PC-9 (cell line): ENCODE measurements at regions not wholly inside any gene's neighbourhood (a gene's known extent, or its start where the extent isn't known, plus 50 kb on each side); places are given as distances from the start of the nearest gene placed in this dataset.

Source experiments
- BruUV-seq: library from RNA; stranded (reverse); fragments of 400-500 nt; replicated peaks from 2 replicates; lab custom pipeline; 2021; lab: Mats Ljungman, UMichigan
- CTCF ChIA-PET: fragments of 300-600 bp; sonication (Branson Sonifier 250); formaldehyde crosslinking; loops from one replicate; lab custom pipeline; 2022; ENCODE audit warnings: antibody characterized with exemption; lab: Charles Lee
- POLR2A ChIA-PET: fragments of 300-600 bp; sonication (Branson Sonifier 250); formaldehyde crosslinking; loops from one replicate; lab custom pipeline; 2022; ENCODE audit warnings: antibody characterized with exemption; ENCODE audit not compliant: unreplicated experiment; lab: Charles Lee
- DNase-seq, 2 experiments: peaks; one replicate each; pipeline versions ENCODE4 v3.0.0 to v3.0.0-alpha.2; 2015 to 2022; ENCODE audit warnings: mixed read lengths in 1 of 2
- H2AFZ ChIP-seq: fragments of 200-600 bp; sonication (generic); 2 replicates; pipeline ENCODE4 v1.8.1; 2017; ENCODE audit warnings: antibody characterized with exemption
- H3F3A ChIP-seq: fragments of 200-600 bp; sonication (generic); 2 replicates; pipeline ENCODE4 v1.8.1; 2017; ENCODE audit warnings: antibody characterized with exemption, mild to moderate bottlenecking, low read depth; ENCODE audit not compliant: insufficient read depth
- H3K27ac ChIP-seq: fragments of 200-600 bp; sonication (generic); 2 replicates; pipeline ENCODE4 v1.6.1; 2016; ENCODE audit warnings: mixed run types
- H3K27me3 ChIP-seq: fragments of 200-600 bp; sonication (generic); 2 replicates; pipeline ENCODE4 v1.6.1; 2016; ENCODE audit warnings: low read depth, mixed run types; ENCODE audit not compliant: insufficient read depth
- H3K36me3 ChIP-seq: fragments of 200-600 bp; sonication (generic); 2 replicates; pipeline ENCODE4 v1.6.1; 2016; ENCODE audit warnings: low read depth, mixed run types
- H3K4me1 ChIP-seq: fragments of 200-600 bp; sonication (generic); replicated peaks from 2 replicates; pipeline ENCODE4 v1.6.1; 2016; ENCODE audit warnings: mixed run types; ENCODE audit not compliant: insufficient read depth
- H3K4me2 ChIP-seq: fragments of 200-600 bp; sonication (generic); 2 replicates; pipeline ENCODE4 v1.6.1; 2017; ENCODE audit warnings: mixed run types
- H3K4me3 ChIP-seq: fragments of 200-600 bp; sonication (generic); 2 replicates; pipeline ENCODE4 v1.6.1; 2016; ENCODE audit warnings: mixed run types
- H3K79me2 ChIP-seq: fragments of 200-600 bp; sonication (generic); 2 replicates; pipeline ENCODE4 v1.6.1; 2017; ENCODE audit warnings: low read depth, mixed run types
- H3K9me2 ChIP-seq: fragments of 200-600 bp; sonication (generic); 2 replicates; pipeline ENCODE4 v1.8.1; 2017; ENCODE audit warnings: mild to moderate bottlenecking; ENCODE audit not compliant: insufficient read depth
- H3K9me3 ChIP-seq: fragments of 200-600 bp; sonication (generic); 2 replicates; pipeline ENCODE4 v1.8.1; 2016; ENCODE audit warnings: low read depth; ENCODE audit not compliant: insufficient read depth
- H4K20me1 ChIP-seq: fragments of 200-600 bp; sonication (generic); 2 replicates; pipeline ENCODE4 v1.8.1; 2017; ENCODE audit not compliant: insufficient read depth
- EZH2 ChIP-seq: fragments of 200-600 bp; sonication (generic); IDR thresholded peaks from 2 replicates; pipeline ENCODE4 v1.8.0; 2017; ENCODE audit warnings: antibody characterized with exemption, low read depth
- intact Hi-C: fragments of 100-400 bp; cut with micrococcal nuclease; formaldehyde crosslinking; loops from one replicate; pipeline ENCODE4 v1.10.0; 2022; ENCODE audit not compliant: unreplicated experiment
- TF ChIP-seq, protein P1 (sequence below): fragments of 200-600 bp; sonication (generic); conservative IDR thresholded peaks from 2 replicates; pipeline ENCODE4 v1.6.1; 2017; ENCODE audit warnings: mixed run types, antibody characterized with exemption, mild to moderate bottlenecking, moderate library complexity

- DNase-seq = no peak
- no peaks in the 10 kb centered on the region; the same call in 1 of the 2 replicates for H3K9me3 ChIP-seq
- no TSS peak for BruUV-seq
- H3K27ac ChIP-seq = no peak overlapping the region
- no peak overlapping the region for H3K4me2 ChIP-seq
- H4K20me1 ChIP-seq = no peaks in the 10 kb centered on the region
- ChIA-PET POLR2A (no interaction called here), CTCF (no interaction called here)
- TF ChIP-seq, protein P1, sequence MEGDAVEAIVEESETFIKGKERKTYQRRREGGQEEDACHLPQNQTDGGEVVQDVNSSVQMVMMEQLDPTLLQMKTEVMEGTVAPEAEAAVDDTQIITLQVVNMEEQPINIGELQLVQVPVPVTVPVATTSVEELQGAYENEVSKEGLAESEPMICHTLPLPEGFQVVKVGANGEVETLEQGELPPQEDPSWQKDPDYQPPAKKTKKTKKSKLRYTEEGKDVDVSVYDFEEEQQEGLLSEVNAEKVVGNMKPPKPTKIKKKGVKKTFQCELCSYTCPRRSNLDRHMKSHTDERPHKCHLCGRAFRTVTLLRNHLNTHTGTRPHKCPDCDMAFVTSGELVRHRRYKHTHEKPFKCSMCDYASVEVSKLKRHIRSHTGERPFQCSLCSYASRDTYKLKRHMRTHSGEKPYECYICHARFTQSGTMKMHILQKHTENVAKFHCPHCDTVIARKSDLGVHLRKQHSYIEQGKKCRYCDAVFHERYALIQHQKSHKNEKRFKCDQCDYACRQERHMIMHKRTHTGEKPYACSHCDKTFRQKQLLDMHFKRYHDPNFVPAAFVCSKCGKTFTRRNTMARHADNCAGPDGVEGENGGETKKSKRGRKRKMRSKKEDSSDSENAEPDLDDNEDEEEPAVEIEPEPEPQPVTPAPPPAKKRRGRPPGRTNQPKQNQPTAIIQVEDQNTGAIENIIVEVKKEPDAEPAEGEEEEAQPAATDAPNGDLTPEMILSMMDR = no peak
- H3K79me2 ChIP-seq = no peaks in the 10 kb centered on the region
- no peaks in the 10 kb centered on the region for H3K9me2 ChIP-seq
- no peak overlapping the region for H3K4me3 ChIP-seq
- no peaks in the 10 kb centered on the region for H3K27me3 ChIP-seq
- no peaks in the 10 kb centered on the region; the same call in 1 of the 2 replicates for H3F3A ChIP-seq
- H3K36me3 ChIP-seq = no peaks in the 10 kb centered on the region
- no peaks in the 10 kb centered on the region for H3K4me1 ChIP-seq
- H2AFZ ChIP-seq = no peak overlapping the region
- intact Hi-C loops = no loop called here
Measured at GRCh38 chr11:26019386-26019785, 312.5 kb upstream of the ANO3 start.

- no peak overlapping the region for H3K4me3 ChIP-seq
- no peak overlapping the region for H3K4me2 ChIP-seq
- POLR2A ChIA-PET = no interaction called here
- H3K27ac ChIP-seq = no peak overlapping the region
- no peaks in the 10 kb centered on the region for H4K20me1 ChIP-seq
- H3K79me2 ChIP-seq = no peaks in the 10 kb centered on the region
- no TSS peak for BruUV-seq
- no peak overlapping the region for H2AFZ ChIP-seq
- intact Hi-C loops = no loop called here
- no peak for DNase-seq
- no peaks in the 10 kb centered on the region for H3K4me1 ChIP-seq
- H3K36me3 ChIP-seq = no peaks in the 10 kb centered on the region
- no peaks in the 10 kb centered on the region; the same call in 1 of the 2 replicates for H3K9me3 ChIP-seq
- TF ChIP-seq EZH2 = no peak
- TF ChIP-seq, protein P1 = no peak
- H3F3A ChIP-seq = no peaks in the 10 kb centered on the region; the same call in 1 of the 2 replicates
- H3K27me3 ChIP-seq = no peaks in the 10 kb centered on the region
- no peaks in the 10 kb centered on the region for H3K9me2 ChIP-seq
- CTCF ChIA-PET = no interaction called here
Measured at GRCh38 chr11:26021017-26021416, 310.9 kb upstream of the ANO3 start.

DNA sequence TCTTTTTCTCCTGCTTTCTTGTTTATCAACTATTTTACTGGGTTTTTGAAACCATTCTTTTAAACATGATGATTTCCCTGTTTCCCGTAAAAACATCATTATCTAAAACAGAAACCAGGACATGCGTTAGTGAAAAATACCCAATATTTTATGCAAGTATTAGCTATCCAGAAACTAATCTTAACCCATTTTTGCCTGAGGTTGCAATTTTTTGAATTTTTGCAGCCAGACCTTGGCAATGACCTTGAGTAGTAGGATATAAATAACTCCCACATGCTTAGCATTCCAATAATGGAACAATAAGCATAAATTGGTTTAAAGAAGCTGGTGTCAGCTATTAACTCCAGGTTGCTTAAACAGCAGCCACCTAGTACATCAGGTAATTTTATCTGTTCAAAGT is 308.9 kb upstream of the ANO3 start:
- Histone ChIP-seq H3K4me1 (no peaks in the 10 kb centered on the region), H3K9me2 (no peaks in the 10 kb centered on the region), H3K4me2 (no peak overlapping the region), H3K79me2 (no peaks in the 10 kb centered on the region), H4K20me1 (no peaks in the 10 kb centered on the region), H3K4me3 (no peak overlapping the region), H3K9me3 (no peaks in the 10 kb centered on the region; the same call in 1 of the 2 replicates), H3K27ac (no peak overlapping the region), H3K27me3 (no peaks in the 10 kb centered on the region), H3F3A (no peaks in the 10 kb centered on the region), H2AFZ (no peak overlapping the region), H3K36me3 (no peaks in the 10 kb centered on the region)
- POLR2A ChIA-PET = no interaction called here
- CTCF ChIA-PET = no interaction called here
- TF ChIP-seq EZH2 = no peak
- TF ChIP-seq, protein P1 = no peak
- no peak for DNase-seq
- no TSS peak for BruUV-seq
- intact Hi-C loops = no loop called here
